ENCODE measurements at regions not wholly inside any gene's neighbourhood (a gene's known extent, or its start where the extent isn't known, plus 50 kb on each side); places are given as distances from the start of the nearest gene placed in this dataset.

DNA sequence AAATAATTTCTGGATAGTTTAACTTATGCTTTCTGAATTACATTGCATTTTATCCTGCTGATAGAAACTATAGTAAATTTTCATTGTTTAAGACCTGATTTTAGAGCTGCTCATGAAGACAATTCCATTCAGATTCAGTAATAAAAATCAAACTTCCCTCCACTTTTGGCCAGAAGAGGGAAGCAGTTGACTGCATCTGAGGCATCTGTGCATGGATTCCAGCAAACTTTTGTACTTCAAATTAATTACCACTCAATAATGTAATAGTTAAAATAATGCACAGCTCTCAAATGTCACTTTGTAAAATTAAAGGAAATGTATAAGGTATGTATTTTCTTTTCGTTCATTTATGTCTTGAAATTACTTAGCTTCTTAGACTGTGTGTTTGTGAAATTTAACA is 64.2 kb upstream of the SLC35B3 start:
- TF ChIP-seq CTCF (IDR thresholded peaks at IDR 0.05) = no peak
- Histone ChIP-seq H3K27ac (ENCODE audit: low read length) (no peak overlapping the region), H3K9me3 (ENCODE audit: control insufficient read depth, insufficient read depth, low read length) (peaks cover 2% of the 10 kb centered on the region), H3K4me1 (ENCODE audit: control insufficient read depth, insufficient read depth, low read length) (no peaks in the 10 kb centered on the region), H3K36me3 (ENCODE audit: control insufficient read depth, insufficient read depth, low read length) (no peaks in the 10 kb centered on the region), H3K4me3 (ENCODE audit: low read length) (no peak overlapping the region), H3K27me3 (ENCODE audit: control insufficient read depth, insufficient read depth, low read length) (no peaks in the 10 kb centered on the region)
- WGBS (ENCODE audit: insufficient coverage) = no CpG with 5 or more reads among the region's 1 CpG
- intact Hi-C loops (cut with micrococcal nuclease) = no loop called here
- H3K4me3 Mint-ChIP-seq = no peak overlapping the region
- H3K27me3 Mint-ChIP-seq (ENCODE audit: low read depth in 2 of 2) = no peaks in the 10 kb centered on the region
- peaks cover 0 to 3% of the 10 kb centered on the region in 2 donors for H3K9me3 Mint-ChIP-seq
- H3K4me1 Mint-ChIP-seq = no peaks in the 10 kb centered on the region
- H3K27ac Mint-ChIP-seq = no peak overlapping the region
- no peaks in the 10 kb centered on the region for H3K36me3 Mint-ChIP-seq
- no peak for DNase-seq
- ATAC-seq = no peak

GRCh38 chr6:8494730-8495129 is 59.4 kb upstream of the SLC35B3 start:
- no peak overlapping the region for H3K4me3 ChIP-seq (ENCODE audit: low read length)
- intact Hi-C loops (cut with micrococcal nuclease) = no loop called here
- Mint-ChIP-seq H3K9me3 (peaks cover 3% of the 10 kb centered on the region in 2 donors), H3K36me3 (no peaks in the 10 kb centered on the region), H3K4me3 (no peak overlapping the region), H3K4me1 (peaks cover 0 to 4% of the 10 kb centered on the region in 2 donors), H3K27ac (no peak overlapping the region), H3K27me3 (ENCODE audit: low read depth in 2 of 2) (no peaks in the 10 kb centered on the region)
- H3K27me3 ChIP-seq (ENCODE audit: control insufficient read depth, insufficient read depth, low read length) = no peaks in the 10 kb centered on the region
- WGBS (ENCODE audit: insufficient coverage) = 80% methylated on average over 5 of the region's 5 CpGs
- DNase-seq (no peak), ATAC-seq (no peak)
- no peaks in the 10 kb centered on the region for H3K36me3 ChIP-seq (ENCODE audit: control insufficient read depth, insufficient read depth, low read length)
- no peaks in the 10 kb centered on the region for H3K4me1 ChIP-seq (ENCODE audit: control insufficient read depth, insufficient read depth, low read length)
- no peaks in the 10 kb centered on the region for H3K9me3 ChIP-seq (ENCODE audit: control insufficient read depth, insufficient read depth, low read length)
- no peak for TF ChIP-seq CTCF (IDR thresholded peaks at IDR 0.05)
- H3K27ac ChIP-seq (ENCODE audit: low read length) = no peak overlapping the region

- Histone ChIP-seq H3K27me3 (ENCODE audit: control insufficient read depth, insufficient read depth, low read length) (no peaks in the 10 kb centered on the region), H3K4me1 (ENCODE audit: control insufficient read depth, insufficient read depth, low read length) (no peaks in the 10 kb centered on the region), H3K27ac (ENCODE audit: low read length) (no peak overlapping the region), H3K4me3 (ENCODE audit: low read length) (no peak overlapping the region), H3K9me3 (ENCODE audit: control insufficient read depth, insufficient read depth, low read length) (no peaks in the 10 kb centered on the region), H3K36me3 (ENCODE audit: control insufficient read depth, insufficient read depth, low read length) (no peaks in the 10 kb centered on the region)
- intact Hi-C loops (cut with micrococcal nuclease) = no loop called here
- Mint-ChIP-seq H3K36me3 (no peaks in the 10 kb centered on the region), H3K27ac (no peak overlapping the region), H3K4me3 (no peak overlapping the region), H3K9me3 (peaks cover 3 to 5% of the 10 kb centered on the region in 2 donors), H3K4me1 (peaks cover 0 to 4% of the 10 kb centered on the region in 2 donors), H3K27me3 (ENCODE audit: low read depth in 2 of 2) (no peaks in the 10 kb centered on the region)
- ATAC-seq = no peak
- no peak for TF ChIP-seq CTCF (IDR thresholded peaks at IDR 0.05)
- WGBS (ENCODE audit: insufficient coverage) = no CpG with 5 or more reads among the region's 2 CpGs
- no peak for DNase-seq
Observed at GRCh38 chr6:8492536-8493133, 57.3 kb upstream of the SLC35B3 start.

Data from natural killer cell (primary cell).